MM.1S (cell line): ENCODE measurements at regions not wholly inside any gene's neighbourhood (a gene's known extent, or its start where the extent isn't known, plus 50 kb on each side); places are given as distances from the start of the nearest gene placed in this dataset.

Experiments used
- DNase-seq: peaks from one replicate; pipeline ENCODE4 v3.0.0-alpha.2; 2015
- H2AFZ ChIP-seq: fragments of 300-600 bp; sonication (generic); 2 replicates; pipeline ENCODE4 v1.6.0; 2016; ENCODE audit warnings: antibody characterized with exemption, low read length
- H3F3A ChIP-seq: fragments of 300-600 bp; sonication (generic); 2 replicates; pipeline ENCODE4 v1.6.1; 2016; ENCODE audit warnings: mild to moderate bottlenecking, antibody characterized with exemption, low read length, moderate library complexity, mixed read lengths; ENCODE audit not compliant: insufficient read depth
- H3K27ac ChIP-seq: fragments of 300-600 bp; sonication (generic); 2 replicates; pipeline ENCODE4 v1.5.1; 2016; ENCODE audit warnings: mild to moderate bottlenecking, low read length
- H3K27me3 ChIP-seq: fragments of 300-600 bp; sonication (generic); replicated peaks from 2 replicates; pipeline ENCODE4 v1.6.0; 2016; ENCODE audit warnings: low read length; ENCODE audit not compliant: insufficient read depth
- H3K36me3 ChIP-seq: fragments of 300-600 bp; sonication (generic); replicated peaks from 2 replicates; pipeline ENCODE4 v1.6.1; 2016; ENCODE audit warnings: mild to moderate bottlenecking, low read length, mixed read lengths; ENCODE audit not compliant: insufficient read depth
- H3K4me1 ChIP-seq: fragments of 300-600 bp; sonication (generic); 2 replicates; pipeline ENCODE4 v1.6.1; 2016; ENCODE audit warnings: low read length, mixed read lengths
- H3K4me2 ChIP-seq: fragments of 300-600 bp; sonication (generic); 2 replicates; pipeline ENCODE4 v1.6.0; 2016; ENCODE audit warnings: low read depth, low read length
- H3K4me3 ChIP-seq: fragments of 300-600 bp; sonication (generic); 2 replicates; pipeline ENCODE4 v1.5.1; 2016; ENCODE audit warnings: low read length, mixed read lengths
- H3K79me2 ChIP-seq: fragments of 300-600 bp; sonication (generic); 2 replicates; pipeline ENCODE4 v1.6.1; 2016; ENCODE audit warnings: mixed run types, low read length, mixed read lengths
- H3K9ac ChIP-seq: fragments of 300-600 bp; sonication (generic); 2 replicates; pipeline ENCODE4 v1.6.1; 2016; ENCODE audit warnings: low read length, mixed read lengths
- H3K9me2 ChIP-seq: fragments of 300-600 bp; sonication (generic); replicated peaks from 2 replicates; pipeline ENCODE4 v1.6.1; 2016; ENCODE audit warnings: mild to moderate bottlenecking, low read length, mixed read lengths; ENCODE audit not compliant: insufficient read depth
- H3K9me3 ChIP-seq: fragments of 300-600 bp; sonication (generic); replicated peaks from 2 replicates; pipeline ENCODE4 v1.6.1; 2016; ENCODE audit warnings: mild to moderate bottlenecking, low read length, mixed read lengths; ENCODE audit not compliant: insufficient read depth
- H4K20me1 ChIP-seq: fragments of 300-600 bp; sonication (generic); 2 replicates; pipeline ENCODE4 v1.6.1; 2016; ENCODE audit warnings: mild to moderate bottlenecking, low read length, moderate library complexity, mixed read lengths; ENCODE audit not compliant: insufficient read depth
- EZH2 ChIP-seq: fragments of 300-600 bp; sonication (generic); optimal IDR thresholded peaks from 2 replicates; pipeline ENCODE3; 2017; ENCODE audit warnings: low read depth, mild to moderate bottlenecking, antibody characterized with exemption, low read length, mixed read lengths
- EZH2phosphoT487 ChIP-seq: fragments of 300-600 bp; sonication (generic); IDR thresholded peaks from 2 replicates; pipeline ENCODE4 v1.6.1; 2018; ENCODE audit warnings: antibody characterized with exemption, low read length
- TF ChIP-seq, protein P1 (sequence below): fragments of 300-600 bp; sonication (generic); IDR thresholded peaks from 2 replicates; pipeline ENCODE4 v1.5.1; 2016; ENCODE audit warnings: antibody characterized with exemption, low read length, mixed read lengths

DNA sequence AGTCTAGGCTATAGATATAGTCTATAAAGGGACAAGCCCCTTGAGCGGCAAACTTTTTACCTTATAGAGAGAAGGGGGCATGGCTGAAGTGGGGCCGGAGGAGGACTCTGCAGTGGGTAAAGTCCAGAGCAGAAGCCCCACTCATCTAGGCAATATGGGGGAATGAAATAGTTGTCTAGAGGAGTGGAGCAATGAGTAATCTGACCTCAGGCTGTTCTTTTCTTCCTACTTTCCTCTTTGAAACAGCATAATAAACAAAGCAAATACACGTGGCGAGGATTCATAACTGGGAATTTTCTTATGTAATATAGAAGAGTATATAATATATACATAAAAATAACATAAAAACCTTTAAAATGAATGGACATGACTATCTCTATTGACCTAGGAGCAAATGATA, 546.4 kb upstream of the ZNF385D start:
- Histone ChIP-seq H4K20me1 (no peaks in the 10 kb centered on the region), H3K9me3 (no peaks in the 10 kb centered on the region), H3K27ac (no peak overlapping the region), H3F3A (no peaks in the 10 kb centered on the region), H3K9ac (no peak overlapping the region), H3K4me1 (no peaks in the 10 kb centered on the region), H3K4me2 (no peak overlapping the region), H3K4me3 (no peak overlapping the region), H3K36me3 (no peaks in the 10 kb centered on the region), H3K27me3 (no peaks in the 10 kb centered on the region), H2AFZ (no peak overlapping the region), H3K9me2 (no peaks in the 10 kb centered on the region), H3K79me2 (no peaks in the 10 kb centered on the region)
- DNase-seq: no peak
- TF ChIP-seq EZH2 (no peak), EZH2phosphoT487 (no peak)
- TF ChIP-seq, protein P1, sequence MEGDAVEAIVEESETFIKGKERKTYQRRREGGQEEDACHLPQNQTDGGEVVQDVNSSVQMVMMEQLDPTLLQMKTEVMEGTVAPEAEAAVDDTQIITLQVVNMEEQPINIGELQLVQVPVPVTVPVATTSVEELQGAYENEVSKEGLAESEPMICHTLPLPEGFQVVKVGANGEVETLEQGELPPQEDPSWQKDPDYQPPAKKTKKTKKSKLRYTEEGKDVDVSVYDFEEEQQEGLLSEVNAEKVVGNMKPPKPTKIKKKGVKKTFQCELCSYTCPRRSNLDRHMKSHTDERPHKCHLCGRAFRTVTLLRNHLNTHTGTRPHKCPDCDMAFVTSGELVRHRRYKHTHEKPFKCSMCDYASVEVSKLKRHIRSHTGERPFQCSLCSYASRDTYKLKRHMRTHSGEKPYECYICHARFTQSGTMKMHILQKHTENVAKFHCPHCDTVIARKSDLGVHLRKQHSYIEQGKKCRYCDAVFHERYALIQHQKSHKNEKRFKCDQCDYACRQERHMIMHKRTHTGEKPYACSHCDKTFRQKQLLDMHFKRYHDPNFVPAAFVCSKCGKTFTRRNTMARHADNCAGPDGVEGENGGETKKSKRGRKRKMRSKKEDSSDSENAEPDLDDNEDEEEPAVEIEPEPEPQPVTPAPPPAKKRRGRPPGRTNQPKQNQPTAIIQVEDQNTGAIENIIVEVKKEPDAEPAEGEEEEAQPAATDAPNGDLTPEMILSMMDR: no peak

DNA sequence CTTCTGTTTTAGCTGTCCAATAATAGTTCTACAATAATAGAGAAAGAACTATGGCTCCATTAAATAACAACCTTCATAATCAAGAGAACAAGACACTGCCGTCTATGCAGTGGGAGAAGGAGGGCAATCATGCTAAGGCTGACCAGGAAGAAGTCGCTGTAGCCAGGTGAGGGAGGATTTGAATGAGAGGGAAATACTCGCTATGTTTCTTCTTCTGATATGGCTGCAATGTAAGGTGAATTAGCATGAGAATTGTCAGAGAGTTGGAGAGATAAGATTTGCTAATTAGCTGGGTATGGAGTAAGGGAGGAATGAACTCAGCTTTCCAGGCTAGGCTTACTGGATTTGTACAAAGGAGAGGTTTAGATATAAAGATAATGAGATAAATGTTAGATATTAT, 555.4 kb upstream of the ZNF385D start:
- no peak overlapping the region for H3K9ac ChIP-seq
- no peak for DNase-seq
- H3K27me3 ChIP-seq: no peaks in the 10 kb centered on the region
- H3F3A ChIP-seq: no peaks in the 10 kb centered on the region
- H3K4me3 ChIP-seq: no peak overlapping the region
- H4K20me1 ChIP-seq: no peaks in the 10 kb centered on the region
- no peaks in the 10 kb centered on the region for H3K9me3 ChIP-seq
- H3K79me2 ChIP-seq: no peaks in the 10 kb centered on the region
- H3K4me1 ChIP-seq: no peaks in the 10 kb centered on the region
- no peaks in the 10 kb centered on the region for H3K9me2 ChIP-seq
- H3K4me2 ChIP-seq: no peak overlapping the region
- no peaks in the 10 kb centered on the region for H3K36me3 ChIP-seq
- H3K27ac ChIP-seq: no peak overlapping the region
- no peak overlapping the region for H2AFZ ChIP-seq
- TF ChIP-seq, protein P1: no peak
- no peak for TF ChIP-seq EZH2
- no peak for TF ChIP-seq EZH2phosphoT487

DNA sequence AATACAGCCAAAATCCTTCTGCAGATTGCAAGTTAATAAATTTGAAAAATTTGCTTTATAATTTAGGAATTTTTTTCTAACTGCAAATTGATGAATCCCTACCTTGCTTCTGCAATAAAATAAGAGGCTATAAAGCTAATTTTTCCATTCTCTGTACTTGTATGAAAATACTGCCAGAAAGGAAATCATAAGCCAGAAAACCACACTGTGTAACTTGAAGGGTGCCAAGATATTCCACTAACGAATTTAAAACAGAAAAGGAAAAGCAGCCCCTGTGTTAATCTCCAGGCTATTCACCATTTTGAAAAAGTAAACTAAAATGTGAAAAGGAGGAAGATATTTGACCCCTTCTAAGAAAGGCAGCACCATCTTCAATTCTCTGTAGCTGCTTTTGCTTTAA, 557.9 kb upstream of the ZNF385D start:
- H3K79me2 ChIP-seq: no peaks in the 10 kb centered on the region
- H3K4me3 ChIP-seq: no peak overlapping the region
- no peaks in the 10 kb centered on the region for H3K27me3 ChIP-seq
- no peaks in the 10 kb centered on the region for H3K9me2 ChIP-seq
- H3K27ac ChIP-seq: no peak overlapping the region
- H4K20me1 ChIP-seq: no peaks in the 10 kb centered on the region
- no peak overlapping the region for H2AFZ ChIP-seq
- H3K9me3 ChIP-seq: no peaks in the 10 kb centered on the region
- no peaks in the 10 kb centered on the region for H3K4me1 ChIP-seq
- TF ChIP-seq, protein P1: no peak
- TF ChIP-seq EZH2phosphoT487 (no peak), EZH2 (no peak)
- DNase-seq: no peak
- no peaks in the 10 kb centered on the region for H3K36me3 ChIP-seq
- no peak overlapping the region for H3K4me2 ChIP-seq
- H3K9ac ChIP-seq: no peak overlapping the region
- H3F3A ChIP-seq: no peaks in the 10 kb centered on the region

DNA sequence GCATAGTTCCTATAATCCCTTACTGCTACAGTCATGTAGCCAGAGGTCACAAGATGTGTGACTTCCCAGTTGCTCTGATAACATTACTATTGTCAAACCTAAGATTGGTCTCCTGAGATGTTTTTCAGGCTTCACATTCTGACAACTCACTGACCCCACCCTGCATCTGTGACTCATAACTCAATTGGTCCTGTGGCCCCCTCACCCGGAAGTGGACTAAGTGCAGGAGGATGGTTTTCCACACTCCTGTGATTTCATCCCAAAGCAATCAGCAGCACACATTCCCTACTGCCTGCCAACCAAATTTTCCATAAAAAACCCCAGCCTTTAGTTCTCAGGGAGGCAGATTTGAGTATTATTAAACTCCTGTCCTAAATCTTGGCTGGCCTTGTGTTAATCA, 564.9 kb upstream of the ZNF385D start:
- Histone ChIP-seq H3K4me2 (no peak overlapping the region), H3K36me3 (no peaks in the 10 kb centered on the region), H2AFZ (no peak overlapping the region), H3K27ac (no peak overlapping the region), H3K4me1 (no peaks in the 10 kb centered on the region), H3F3A (no peaks in the 10 kb centered on the region), H3K9me2 (no peaks in the 10 kb centered on the region), H3K79me2 (no peaks in the 10 kb centered on the region), H3K27me3 (no peaks in the 10 kb centered on the region), H3K9ac (no peak overlapping the region), H3K9me3 (no peaks in the 10 kb centered on the region), H3K4me3 (no peak overlapping the region), H4K20me1 (no peaks in the 10 kb centered on the region)
- TF ChIP-seq, protein P1: no peak
- TF ChIP-seq EZH2phosphoT487 (no peak), EZH2 (no peak)
- no peak for DNase-seq
